ENCODE measurements at regions not wholly inside any gene's neighbourhood (a gene's known extent, or its start where the extent isn't known, plus 50 kb on each side); places are given as distances from the start of the nearest gene placed in this dataset.

- peaks cover 21% of the 10 kb centered on the region for H3K4me1 ChIP-seq (ENCODE audit: insufficient read depth, low read length, poor library complexity, severe bottlenecking)
- no peaks in the 10 kb centered on the region for H3K79me2 ChIP-seq (ENCODE audit: insufficient read depth, low read length)
- H4K20me1 ChIP-seq (ENCODE audit: insufficient read depth, low read length, poor library complexity, severe bottlenecking), result no peaks in the 10 kb centered on the region
- H3K36me3 ChIP-seq (ENCODE audit: insufficient read depth, low read length), result no peaks in the 10 kb centered on the region
- peak overlapping the region; percentile 96 for H3K4me2 ChIP-seq (ENCODE audit: low read depth, low read length, poor library complexity, severe bottlenecking)
- H2AFZ ChIP-seq (ENCODE audit: low read length), result peak overlapping the region; percentile 97
- H3K9ac ChIP-seq (ENCODE audit: low read depth, low read length, poor library complexity, severe bottlenecking), result peak overlapping the region; percentile 64
- H3K9me2 ChIP-seq (replicated peaks; ENCODE audit: low read depth, low read length), result no peaks in the 10 kb centered on the region
- peak overlapping the region; percentile 72 for H3K4me3 ChIP-seq (ENCODE audit: low read length, poor library complexity, severe bottlenecking)
- no peak for TF ChIP-seq EZH2phosphoT487 (IDR thresholded peaks at IDR 0.05; ENCODE audit: borderline replicate concordance)
- TF ChIP-seq CTCF (conservative IDR thresholded peaks at IDR 0.05; ENCODE audit: low read length), result no peak
- H3K9me3 ChIP-seq (ENCODE audit: insufficient read depth, low read depth, low read length), result no peaks in the 10 kb centered on the region
- H3F3A ChIP-seq (ENCODE audit: low read depth), result 0 out of 2 replicates have a peak, but pooled peaks cover 2% of the 10 kb centered on the region
- H3K27me3 ChIP-seq (ENCODE audit: insufficient read depth, low read length, poor library complexity, severe bottlenecking), result no peaks in the 10 kb centered on the region
Observed at GRCh38 chr18:34976899-34977837, 64.0 kb upstream of the MAPRE2 start.

DNA sequence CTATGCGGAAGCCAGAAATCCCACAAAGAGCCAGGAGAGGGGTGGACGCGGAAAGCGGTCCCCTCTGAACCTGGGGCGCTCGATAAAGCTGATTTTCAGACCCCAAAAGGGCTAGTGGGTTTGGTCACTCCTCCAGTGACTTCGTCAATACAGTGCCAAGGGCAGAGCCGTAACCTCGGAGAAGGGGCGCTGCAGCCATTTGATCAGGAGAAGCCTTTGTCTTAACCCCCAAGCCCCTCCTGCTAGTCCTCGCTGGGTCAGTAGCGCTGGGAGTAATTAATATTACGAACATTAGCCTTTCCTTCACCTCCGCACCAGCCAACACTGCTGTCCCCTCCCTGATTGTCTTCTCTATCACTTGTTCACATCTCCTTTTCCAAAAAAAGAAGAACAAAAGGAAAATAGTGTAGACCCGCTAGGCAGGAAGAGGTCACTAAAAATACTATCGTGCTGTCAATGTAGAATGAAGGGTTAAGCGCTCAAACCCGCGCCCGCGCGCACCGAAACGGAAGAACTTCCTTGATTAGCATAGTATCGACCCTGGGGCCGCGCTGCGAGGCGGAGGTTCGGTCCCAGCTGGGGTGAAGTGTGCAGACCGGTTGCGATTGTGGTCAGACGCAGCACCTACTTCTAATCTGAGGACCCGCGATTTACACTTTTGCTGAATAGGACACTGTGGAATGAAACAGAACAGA lies 63.2 kb upstream of the MAPRE2 start:
- peak overlapping the region; percentile 96 for H3K4me2 ChIP-seq (ENCODE audit: low read depth, low read length, poor library complexity, severe bottlenecking)

GRCh38 chr18:34978533-34978893 lies 62.7 kb upstream of the MAPRE2 start:
- H3K9me3 ChIP-seq (ENCODE audit: insufficient read depth, low read depth, low read length), result no peaks in the 10 kb centered on the region
- TF ChIP-seq EZH2phosphoT487 (IDR thresholded peaks at IDR 0.05; ENCODE audit: borderline replicate concordance), result no peak
- no peak for TF ChIP-seq CTCF (conservative IDR thresholded peaks at IDR 0.05; ENCODE audit: low read length)
- peaks cover 21% of the 10 kb centered on the region for H3K4me1 ChIP-seq (ENCODE audit: insufficient read depth, low read length, poor library complexity, severe bottlenecking)
- peak overlapping the region; percentile 64 for H3K9ac ChIP-seq (ENCODE audit: low read depth, low read length, poor library complexity, severe bottlenecking)
- H3K4me2 ChIP-seq (ENCODE audit: low read depth, low read length, poor library complexity, severe bottlenecking), result peak overlapping the region; percentile 96
- no peaks in the 10 kb centered on the region for H3K9me2 ChIP-seq (replicated peaks; ENCODE audit: low read depth, low read length)
- H3K36me3 ChIP-seq (ENCODE audit: insufficient read depth, low read length), result no peaks in the 10 kb centered on the region
- H3K27me3 ChIP-seq (ENCODE audit: insufficient read depth, low read length, poor library complexity, severe bottlenecking), result no peaks in the 10 kb centered on the region
- H3K79me2 ChIP-seq (ENCODE audit: insufficient read depth, low read length), result no peaks in the 10 kb centered on the region
- peak overlapping the region; percentile 97 for H2AFZ ChIP-seq (ENCODE audit: low read length)
- no peaks in the 10 kb centered on the region for H4K20me1 ChIP-seq (ENCODE audit: insufficient read depth, low read length, poor library complexity, severe bottlenecking)
- 0 out of 2 replicates have a peak, but pooled peaks cover 2% of the 10 kb centered on the region for H3F3A ChIP-seq (ENCODE audit: low read depth)
- peak overlapping the region; percentile 72 for H3K4me3 ChIP-seq (ENCODE audit: low read length, poor library complexity, severe bottlenecking)

More for the DNA sequence above, 63.2 kb upstream of the MAPRE2 start:
- H3K36me3 ChIP-seq (ENCODE audit: insufficient read depth, low read length), result no peaks in the 10 kb centered on the region
- no peaks in the 10 kb centered on the region for H3K27me3 ChIP-seq (ENCODE audit: insufficient read depth, low read length, poor library complexity, severe bottlenecking)
- H3K4me3 ChIP-seq (ENCODE audit: low read length, poor library complexity, severe bottlenecking), result peak overlapping the region; percentile 72
- H2AFZ ChIP-seq (ENCODE audit: low read length), result peak overlapping the region; percentile 97
- H3K9ac ChIP-seq (ENCODE audit: low read depth, low read length, poor library complexity, severe bottlenecking), result peak overlapping the region; percentile 64
- H3F3A ChIP-seq (ENCODE audit: low read depth), result 0 out of 2 replicates have a peak, but pooled peaks cover 2% of the 10 kb centered on the region
- no peaks in the 10 kb centered on the region for H3K9me2 ChIP-seq (replicated peaks; ENCODE audit: low read depth, low read length)
- H3K4me1 ChIP-seq (ENCODE audit: insufficient read depth, low read length, poor library complexity, severe bottlenecking), result peaks cover 21% of the 10 kb centered on the region
- no peak for TF ChIP-seq EZH2phosphoT487 (IDR thresholded peaks at IDR 0.05; ENCODE audit: borderline replicate concordance)
- TF ChIP-seq CTCF (conservative IDR thresholded peaks at IDR 0.05; ENCODE audit: low read length), result no peak
- no peaks in the 10 kb centered on the region for H3K9me3 ChIP-seq (ENCODE audit: insufficient read depth, low read depth, low read length)
- H3K79me2 ChIP-seq (ENCODE audit: insufficient read depth, low read length), result no peaks in the 10 kb centered on the region
- H4K20me1 ChIP-seq (ENCODE audit: insufficient read depth, low read length, poor library complexity, severe bottlenecking), result no peaks in the 10 kb centered on the region

Data from Loucy (cell line).